GM12801 (cell line): ENCODE measurements at regions not wholly inside any gene's neighbourhood (a gene's known extent, or its start where the extent isn't known, plus 50 kb on each side); places are given as distances from the start of the nearest gene placed in this dataset.

Source experiments
- CTCF ChIP-seq: IDR thresholded peaks from one replicate; pipeline ENCODE4 v1.5.1; 2011; ENCODE audit warnings: control low read depth; ENCODE audit not compliant: insufficient read length; ENCODE audit errors: extremely low read depth

- TF ChIP-seq CTCF, result no peak
Observed at GRCh38 chr2:120969613-120970355, 234.1 kb downstream of the GLI2 start.

GRCh38 chr2:120971866-120972265 is 236.2 kb downstream of the GLI2 start:
- no peak for TF ChIP-seq CTCF

- TF ChIP-seq CTCF, result no peak
Observed at GRCh38 chr2:120972286-120972685, 236.6 kb downstream of the GLI2 start.

- no peak for TF ChIP-seq CTCF
Observed at GRCh38 chr2:120973196-120973595, 237.5 kb downstream of the GLI2 start.

- TF ChIP-seq CTCF, result no peak
Observed at GRCh38 chr2:120974950-120975349, 239.3 kb downstream of the GLI2 start.

GRCh38 chr2:120976501-120977307 is 241.0 kb downstream of the GLI2 start:
- TF ChIP-seq CTCF, result no peak

GRCh38 chr2:120977582-120978358 is 242.1 kb downstream of the GLI2 start:
- TF ChIP-seq CTCF, result no peak
